ENCODE measurements at regions not wholly inside any gene's neighbourhood (a gene's known extent, or its start where the extent isn't known, plus 50 kb on each side); places are given as distances from the start of the nearest gene placed in this dataset.

DNA sequence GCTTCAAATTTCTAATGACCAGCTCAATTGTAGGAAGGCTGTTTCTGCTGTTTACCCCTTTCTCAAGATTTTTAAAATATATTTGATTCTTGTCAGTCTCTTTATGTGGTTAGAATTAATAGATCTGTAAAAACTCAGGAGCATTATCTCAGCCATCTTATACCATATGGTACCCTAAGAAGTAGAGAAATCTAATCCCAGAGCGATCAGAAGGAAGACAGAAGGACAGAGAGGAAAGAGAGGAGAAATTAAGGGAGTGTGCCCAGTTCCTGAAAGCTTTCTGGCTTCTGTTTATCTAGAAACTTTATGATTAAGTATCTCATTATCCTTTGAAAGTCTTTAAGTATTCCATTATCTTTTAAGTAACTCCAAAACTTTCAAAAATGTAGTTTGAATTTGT lies 152.1 kb upstream of the NAV3 start:
- TF ChIP-seq, protein P1, sequence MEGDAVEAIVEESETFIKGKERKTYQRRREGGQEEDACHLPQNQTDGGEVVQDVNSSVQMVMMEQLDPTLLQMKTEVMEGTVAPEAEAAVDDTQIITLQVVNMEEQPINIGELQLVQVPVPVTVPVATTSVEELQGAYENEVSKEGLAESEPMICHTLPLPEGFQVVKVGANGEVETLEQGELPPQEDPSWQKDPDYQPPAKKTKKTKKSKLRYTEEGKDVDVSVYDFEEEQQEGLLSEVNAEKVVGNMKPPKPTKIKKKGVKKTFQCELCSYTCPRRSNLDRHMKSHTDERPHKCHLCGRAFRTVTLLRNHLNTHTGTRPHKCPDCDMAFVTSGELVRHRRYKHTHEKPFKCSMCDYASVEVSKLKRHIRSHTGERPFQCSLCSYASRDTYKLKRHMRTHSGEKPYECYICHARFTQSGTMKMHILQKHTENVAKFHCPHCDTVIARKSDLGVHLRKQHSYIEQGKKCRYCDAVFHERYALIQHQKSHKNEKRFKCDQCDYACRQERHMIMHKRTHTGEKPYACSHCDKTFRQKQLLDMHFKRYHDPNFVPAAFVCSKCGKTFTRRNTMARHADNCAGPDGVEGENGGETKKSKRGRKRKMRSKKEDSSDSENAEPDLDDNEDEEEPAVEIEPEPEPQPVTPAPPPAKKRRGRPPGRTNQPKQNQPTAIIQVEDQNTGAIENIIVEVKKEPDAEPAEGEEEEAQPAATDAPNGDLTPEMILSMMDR (IDR thresholded peaks at IDR 0.05): no peak
- no peak for TF ChIP-seq POLR2A (IDR thresholded peaks at IDR 0.05)
- no peak for TF ChIP-seq POLR2AphosphoS5 (IDR thresholded peaks at IDR 0.05)
